H1 (cell line): ENCODE measurements at regions not wholly inside any gene's neighbourhood (a gene's known extent, or its start where the extent isn't known, plus 50 kb on each side); places are given as distances from the start of the nearest gene placed in this dataset.
"Not testable (repeated sequence)": the region's sequence is repeated elsewhere in the genome, so short reads cannot be mapped to it uniquely, and the experiment has no call there.

Experiments
- CTCF ChIA-PET: fragments of 300-600 bp; sonication (Branson Sonifier 250); formaldehyde crosslinking; loops from one replicate; lab custom pipeline; 2021; ENCODE audit not compliant: partially characterized antibody; lab: Charles Lee
- POLR2A ChIA-PET: fragments of 300-600 bp; sonication (Branson Sonifier 250); formaldehyde crosslinking; loops from one replicate; lab custom pipeline; 2021; ENCODE audit warnings: inconsistent platforms; ENCODE audit not compliant: partially characterized antibody; lab: Charles Lee
- DNase-seq, 2 experiments: peaks; one replicate each; pipeline versions ENCODE4 v3.0.0 to v3.0.0-alpha.2; 2010 to 2022; ENCODE audit warnings: low spot score in 2 of 2, low read depth in 1 of 2, mixed read lengths in 1 of 2
- FAIRE-seq: peaks from 2 replicates; lab custom pipeline; 2011; peaks lifted over from hg19 to GRCh38; lab: Jason Lieb, UNC
- H2AFZ ChIP-seq: 2 replicates; pipeline ENCODE4 v1.8.1; 2012; ENCODE audit warnings: low read length, inconsistent platforms
- H2AK5ac ChIP-seq: 2 replicates; pipeline ENCODE4 v1.6.1; 2013; ENCODE audit warnings: low read depth, low read length
- H2BK120ac ChIP-seq: replicated peaks from 2 replicates; pipeline ENCODE3; 2013; ENCODE audit warnings: low read depth, low read length, inconsistent platforms
- H2BK12ac ChIP-seq: 2 replicates; pipeline ENCODE4 v1.6.1; 2013; ENCODE audit warnings: low read depth, low read length
- H2BK15ac ChIP-seq: 2 replicates; pipeline ENCODE4 v1.6.1; 2013; ENCODE audit warnings: low read length
- H2BK20ac ChIP-seq: 2 replicates; pipeline ENCODE4 v1.6.1; 2013; ENCODE audit warnings: low read length
- H2BK5ac ChIP-seq: 2 replicates; pipeline ENCODE4 v1.6.1; 2013; ENCODE audit warnings: low read depth, low read length
- H3K14ac ChIP-seq: 2 replicates; pipeline ENCODE4 v1.6.1; 2013; ENCODE audit warnings: inconsistent platforms; ENCODE audit not compliant: insufficient read length
- H3K18ac ChIP-seq: 2 replicates; pipeline ENCODE4 v1.6.1; 2013; ENCODE audit warnings: low read length; ENCODE audit errors: extremely low read depth
- H3K23ac ChIP-seq: 2 replicates; pipeline ENCODE4 v1.6.1; 2013; ENCODE audit warnings: inconsistent platforms; ENCODE audit not compliant: insufficient read length
- H3K23me2 ChIP-seq: 2 replicates; pipeline ENCODE4 v1.6.1; 2013; ENCODE audit warnings: low read depth, low read length
- H3K27ac ChIP-seq: 2 replicates; pipeline ENCODE4 v1.6.1; 2011; ENCODE audit warnings: low read depth, low read length, inconsistent platforms
- H3K27me3 ChIP-seq, 4 experiments: replicated peaks in 1 of 4; 1 replicate in 1 of 4; 2 replicates in 3 of 4; pipeline versions ENCODE4 v1.6.1 to v1.8.1; 2011 to 2013; ENCODE audit warnings: low read length in 3 of 4, mild to moderate bottlenecking in 3 of 4, inconsistent platforms in 2 of 4, mixed read lengths in 2 of 4, moderate library complexity in 1 of 4; ENCODE audit not compliant: control insufficient read depth in 3 of 4, insufficient read depth in 3 of 4; ENCODE audit errors: extremely low read depth in 1 of 4
- H3K36me3 ChIP-seq, 4 experiments: 2 replicates each; pipeline versions ENCODE4 v1.6.1 to v1.8.1; 2011 to 2013; ENCODE audit warnings: mild to moderate bottlenecking in 4 of 4, low read length in 3 of 4, moderate library complexity in 2 of 4, control low read depth in 1 of 4, inconsistent platforms in 1 of 4; ENCODE audit not compliant: insufficient read depth in 4 of 4, control insufficient read depth in 2 of 4
- H3K4ac ChIP-seq: replicated peaks from 2 replicates; pipeline ENCODE3; 2013; ENCODE audit warnings: low read length, low read depth, mixed read lengths, inconsistent platforms; ENCODE audit not compliant: insufficient read length
- H3K4me1 ChIP-seq, 4 experiments: replicated peaks in 1 of 4; 1 replicate in 1 of 4; 2 replicates in 3 of 4; pipeline versions ENCODE4 v1.6.1 to v1.8.1; 2011 to 2013; ENCODE audit warnings: low read length in 3 of 4, inconsistent platforms in 2 of 4, mixed read lengths in 1 of 4; ENCODE audit not compliant: insufficient read depth in 4 of 4, control insufficient read depth in 3 of 4
- H3K4me2 ChIP-seq, 2 experiments: 2 replicates each; pipeline versions ENCODE4 v1.6.1 to v1.8.1; 2011 to 2013; ENCODE audit warnings: low read depth in 2 of 2, low read length in 2 of 2, control low read depth in 1 of 2, inconsistent platforms in 1 of 2, mild to moderate bottlenecking in 1 of 2; ENCODE audit not compliant: insufficient read depth in 1 of 2
- H3K4me3 ChIP-seq, 4 experiments: fragments of 200-600, 300-600 bp in 1 of 4; sonication (generic), shearing (Covaris generic), sonication (Bioruptor Twin) in 1 of 4; 2 replicates each; pipeline versions ENCODE4 v1.5.1 to v1.8.1; 2011 to 2016; ENCODE audit warnings: low read length in 4 of 4, low read depth in 3 of 4, control low read depth in 2 of 4, inconsistent platforms in 2 of 4, mild to moderate bottlenecking in 2 of 4, mixed read lengths in 1 of 4, moderate library complexity in 1 of 4; ENCODE audit not compliant: insufficient read depth in 2 of 4; ENCODE audit errors: extremely low read depth in 1 of 4
- H3K56ac ChIP-seq: replicated peaks from 2 replicates; pipeline ENCODE3; 2013; ENCODE audit warnings: low read depth, mild to moderate bottlenecking, mixed read lengths, low read length, inconsistent platforms; ENCODE audit not compliant: insufficient read length
- H3K79me1 ChIP-seq: 2 replicates; pipeline ENCODE4 v1.6.1; 2013; ENCODE audit warnings: low read depth, low read length, control low read depth
- H3K79me2 ChIP-seq, 2 experiments: 2 replicates each; pipeline versions ENCODE4 v1.6.1 to v1.8.1; 2012 to 2013; ENCODE audit warnings: low read length in 2 of 2, mild to moderate bottlenecking in 2 of 2, inconsistent platforms in 1 of 2; ENCODE audit not compliant: insufficient read depth in 2 of 2, control insufficient read depth in 1 of 2
- H3K9ac ChIP-seq, 4 experiments: replicated peaks in 1 of 4; 1 replicate in 1 of 4; 2 replicates in 3 of 4; pipeline versions ENCODE4 v1.6.1 to v1.8.1; 2011 to 2013; ENCODE audit warnings: low read depth in 3 of 4, low read length in 3 of 4, control low read depth in 2 of 4, mild to moderate bottlenecking in 2 of 4, moderate library complexity in 2 of 4, inconsistent platforms in 1 of 4; ENCODE audit errors: extremely low read depth in 1 of 4
- H3K9me3 ChIP-seq, 2 experiments: 2 replicates each; pipeline versions ENCODE4 v1.6.1 to v1.8.1; 2012 to 2013; ENCODE audit warnings: mild to moderate bottlenecking in 2 of 2, moderate library complexity in 2 of 2, control low read depth in 1 of 2, inconsistent platforms in 1 of 2, low read depth in 1 of 2, low read length in 1 of 2, mixed read lengths in 1 of 2; ENCODE audit not compliant: insufficient read depth in 2 of 2
- H4K20me1 ChIP-seq, 2 experiments: replicated peaks in 1 of 2; 2 replicates each; pipeline versions ENCODE3 to v1.8.1; 2011 to 2013; ENCODE audit warnings: inconsistent platforms in 2 of 2, low read length in 2 of 2, mild to moderate bottlenecking in 1 of 2; ENCODE audit not compliant: insufficient read depth in 2 of 2, control insufficient read depth in 1 of 2
- H4K5ac ChIP-seq: 2 replicates; pipeline ENCODE4 v1.6.1; 2013; ENCODE audit warnings: low read length, low read depth, mixed read lengths, inconsistent platforms; ENCODE audit not compliant: insufficient read length
- H4K8ac ChIP-seq: 2 replicates; pipeline ENCODE4 v1.8.0; 2013; ENCODE audit warnings: mild to moderate bottlenecking, moderate library complexity, low read length, inconsistent platforms; ENCODE audit not compliant: insufficient read depth; ENCODE audit errors: extremely low read depth
- H4K91ac ChIP-seq: replicated peaks from 2 replicates; pipeline ENCODE3; 2013; ENCODE audit warnings: low read length, mixed read lengths, inconsistent platforms; ENCODE audit not compliant: insufficient read length
- SUZ12 ChIP-seq: fragments of 200-600 bp; sonication (generic); IDR thresholded peaks from 2 replicates; pipeline ENCODE4 v1.6.1; 2012; ENCODE audit warnings: mild to moderate bottlenecking, inconsistent platforms, low read length, moderate library complexity, mixed read lengths
- WGBS, 2 experiments: shearing (Covaris generic) in 1 of 2; methylation state at CpG; one replicate each; pipeline versions ENCODE4 v1.1.6 to v1.1.7; 2013 to 2015; ENCODE audit warnings: low lambda C conversion rate in 2 of 2, mixed read lengths in 2 of 2, inconsistent platforms in 1 of 2, low coverage in 1 of 2, missing lambda C conversion rate in 1 of 2; ENCODE audit not compliant: insufficient replicate concordance in 2 of 2, insufficient coverage in 1 of 2, insufficient read length in 1 of 2; ENCODE audit errors: extremely low coverage in 1 of 2, missing lambda C conversion rate in 1 of 2; 5-methylcytosine and 5-hydroxymethylcytosine counted together

- no peak for TF ChIP-seq SUZ12
Measured at GRCh38 chr4:66554826-66555225, 884.5 kb upstream of the EPHA5 start (continued).

GRCh38 chr4:66545301-66545700 is 875.0 kb upstream of the EPHA5 start:
- POLR2A ChIA-PET, FAIRE-seq: not testable (repeated sequence)

More at GRCh38 chr4:66545301-66545700, 875.0 kb upstream of the EPHA5 start:
- H3K23me2 ChIP-seq, H3K79me2 ChIP-seq, H4K5ac ChIP-seq, DNase-seq, H2BK5ac ChIP-seq, H3K9me3 ChIP-seq, H2AFZ ChIP-seq, H2BK15ac ChIP-seq, H3K14ac ChIP-seq, H3K23ac ChIP-seq, H4K8ac ChIP-seq, H2BK12ac ChIP-seq, H3K79me1 ChIP-seq, H3K27me3 ChIP-seq, H3K4me2 ChIP-seq, H4K91ac ChIP-seq, H2BK20ac ChIP-seq, H3K4ac ChIP-seq, H3K18ac ChIP-seq, H2AK5ac ChIP-seq, H3K4me3 ChIP-seq, H2BK120ac ChIP-seq, H4K20me1 ChIP-seq, H3K36me3 ChIP-seq, H3K27ac ChIP-seq, H3K9ac ChIP-seq, H3K4me1 ChIP-seq, H3K56ac ChIP-seq: not testable (repeated sequence)
- CTCF ChIA-PET, result interaction anchor here (0.6 to 1.4 kb wide), 2 partner anchors 16 to 1840 kb away, joined by 3 to 8 read pairs; no protein-coding TSS in a partner anchor
- WGBS, 2 experiments, result 88% methylated on average over 9 of the region's 11 CpGs; no CpG with 5 or more reads in 1 of the 2 experiments
